ENCODE measurements at regions not wholly inside any gene's neighbourhood (a gene's known extent, or its start where the extent isn't known, plus 50 kb on each side); places are given as distances from the start of the nearest gene placed in this dataset.
A peak's percentile ranks its signal among the peaks of the same experiment; 100 is the strongest.
"Not testable (repeated sequence)": the region's sequence is repeated elsewhere in the genome, so short reads cannot be mapped to it uniquely, and the experiment has no call there.

DNA sequence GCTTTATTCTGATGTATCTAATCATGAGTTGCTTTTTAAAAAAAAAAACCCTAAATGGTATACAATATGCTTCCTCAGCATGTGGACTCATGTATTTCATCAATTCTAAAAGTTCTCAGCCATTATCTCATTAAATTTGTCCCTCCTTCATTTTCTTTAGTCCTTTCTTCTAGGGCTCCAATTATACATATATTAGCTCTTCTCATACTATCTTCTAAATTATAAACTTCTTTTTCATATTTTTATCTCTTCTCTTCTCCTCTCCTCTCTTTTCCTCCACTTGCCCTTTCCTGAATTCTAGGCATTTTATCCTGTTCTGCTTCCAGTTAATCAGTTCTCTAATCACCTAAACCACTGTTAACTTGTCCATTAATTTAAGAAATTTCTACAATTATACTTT lies 55.0 kb upstream of the IL33 start:
- no peak for DNase-seq

DNA sequence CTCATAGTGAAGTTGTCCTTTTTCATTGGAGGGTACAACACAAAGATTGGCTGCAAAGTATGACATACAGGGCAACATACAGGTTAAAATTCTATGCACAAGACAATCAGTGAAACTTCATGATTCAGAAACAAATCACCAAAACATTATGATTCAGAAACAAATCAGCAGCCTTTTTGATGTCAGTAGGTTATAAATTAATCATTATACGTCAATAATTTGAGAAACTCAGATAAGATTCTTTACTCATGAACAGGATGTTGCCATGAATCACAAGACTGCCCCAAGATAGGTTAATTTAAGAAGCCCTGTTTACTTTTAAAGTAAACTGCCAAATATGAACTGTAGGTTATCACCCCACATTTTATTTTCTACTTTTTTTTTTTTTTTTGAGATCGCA lies 62.2 kb upstream of the IL33 start:
- DNase-seq, result no peak

- DNase-seq, result no peak
These were observed 62.8 kb upstream of the IL33 start for GRCh38 chr9:6152788-6153187.

- no peak for DNase-seq
These were observed 65.1 kb upstream of the IL33 start for GRCh38 chr9:6150483-6150882.

- DNase-seq, result no peak
These were observed 66.3 kb upstream of the IL33 start for GRCh38 chr9:6149315-6149714.

- no peak for DNase-seq
These were observed 67.8 kb upstream of the IL33 start for GRCh38 chr9:6147846-6148245.

- DNase-seq, result no peak
These were observed 70.7 kb upstream of the IL33 start for GRCh38 chr9:6144947-6145346.

- no peak for DNase-seq
These were observed 72.7 kb upstream of the IL33 start for GRCh38 chr9:6142799-6143454.

DNA sequence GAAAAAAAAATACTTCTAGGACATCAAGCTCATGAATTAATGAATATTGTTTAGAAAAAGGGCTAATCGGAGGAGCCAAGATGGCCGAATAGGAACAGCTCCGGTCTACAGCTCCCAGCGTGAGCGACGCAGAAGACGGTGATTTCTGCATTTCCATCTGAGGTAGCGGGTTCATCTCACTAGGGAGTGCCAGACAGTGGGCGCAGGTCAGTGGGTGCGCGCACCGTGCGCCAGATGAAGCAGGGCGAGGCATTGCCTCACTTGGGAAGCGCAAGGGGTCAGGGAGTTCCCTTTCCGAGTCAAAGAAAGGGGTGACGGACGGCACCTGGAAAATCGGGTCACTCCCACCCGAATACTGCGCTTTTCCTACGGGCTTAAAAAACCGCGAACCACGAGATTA lies 79.8 kb upstream of the IL33 start:
- not testable (repeated sequence) for DNase-seq

DNA sequence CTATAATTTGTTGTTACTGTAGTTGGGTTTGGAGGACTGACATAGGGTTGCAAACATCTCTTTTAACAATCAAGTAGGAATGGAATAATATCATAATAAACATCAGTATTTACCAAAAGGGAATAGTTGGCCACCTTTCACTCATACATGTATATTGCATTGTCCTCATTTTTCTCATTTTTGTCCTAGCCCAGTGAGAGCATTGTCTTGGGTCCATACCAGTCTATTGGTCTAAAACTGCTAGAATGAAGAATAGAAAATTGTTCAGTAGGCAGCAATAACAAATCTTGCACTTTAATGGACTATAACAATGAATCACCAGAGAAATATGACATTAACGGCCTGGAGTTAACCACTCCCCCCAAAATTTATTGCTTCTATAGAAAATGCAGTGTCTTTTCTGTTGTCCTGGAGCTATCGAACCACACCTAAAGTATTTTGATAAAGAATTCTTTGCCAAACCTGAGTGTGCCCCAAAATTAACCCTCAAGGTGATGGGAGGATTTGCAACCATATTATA lies 80.9 kb upstream of the IL33 start:
- no peak for DNase-seq

GRCh38 chr9:6133346-6134063 lies 82.1 kb upstream of the IL33 start:
- DNase-seq, result peak; percentile 73 to 74

DNA sequence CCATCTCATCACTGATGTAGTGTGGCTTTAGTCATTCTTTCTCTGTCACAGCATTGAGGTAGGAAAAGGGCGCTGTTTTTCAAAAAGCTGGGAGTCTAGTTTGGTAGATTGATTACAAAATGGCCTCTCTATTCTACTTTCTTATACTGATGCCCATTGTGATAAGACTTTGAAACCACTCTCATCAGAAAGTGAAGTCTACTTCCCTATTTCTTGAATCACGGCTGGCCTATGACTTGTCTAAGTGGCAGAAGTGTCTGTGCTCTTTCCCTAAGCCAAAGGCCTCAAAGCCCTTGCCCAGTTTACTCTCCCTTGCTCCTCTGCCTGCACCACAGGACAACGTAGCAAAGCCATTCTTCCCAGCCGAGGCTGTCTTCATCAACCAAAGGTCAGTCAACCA lies 83.0 kb upstream of the IL33 start:
- DNase-seq, result peak in 1 of 2 experiments; percentile 0

- DNase-seq, result no peak
These were observed 87.6 kb upstream of the IL33 start for GRCh38 chr9:6128030-6128429.

- peak in 1 of 2 experiments; percentile 0 for DNase-seq
These were observed 89.2 kb upstream of the IL33 start for GRCh38 chr9:6126377-6126776.

DNA sequence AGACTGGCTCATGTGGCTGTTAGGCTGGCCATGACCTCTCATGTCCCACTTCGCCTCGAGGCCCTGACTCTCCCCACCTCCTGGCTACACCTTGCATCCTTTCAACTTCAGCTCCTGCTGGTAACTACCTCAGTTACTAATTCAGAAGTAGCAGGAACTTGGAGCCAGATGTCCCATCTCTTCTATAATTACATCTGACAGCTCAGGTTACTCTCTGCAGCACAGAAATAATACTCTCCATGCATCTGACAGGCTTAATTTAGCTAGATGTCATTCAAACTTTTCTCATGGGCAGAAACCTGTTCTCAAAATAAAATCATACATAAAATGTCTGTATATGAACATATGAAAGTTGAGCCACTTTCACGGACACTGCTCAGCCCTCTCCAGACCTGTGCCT lies 92.2 kb upstream of the IL33 start:
- no peak for DNase-seq

GRCh38 chr9:6121707-6122106 lies 93.9 kb upstream of the IL33 start:
- no peak for DNase-seq

GRCh38 chr9:6114424-6114823 lies 99.0 kb upstream of the RANBP6 start:
- DNase-seq, result no peak

DNA sequence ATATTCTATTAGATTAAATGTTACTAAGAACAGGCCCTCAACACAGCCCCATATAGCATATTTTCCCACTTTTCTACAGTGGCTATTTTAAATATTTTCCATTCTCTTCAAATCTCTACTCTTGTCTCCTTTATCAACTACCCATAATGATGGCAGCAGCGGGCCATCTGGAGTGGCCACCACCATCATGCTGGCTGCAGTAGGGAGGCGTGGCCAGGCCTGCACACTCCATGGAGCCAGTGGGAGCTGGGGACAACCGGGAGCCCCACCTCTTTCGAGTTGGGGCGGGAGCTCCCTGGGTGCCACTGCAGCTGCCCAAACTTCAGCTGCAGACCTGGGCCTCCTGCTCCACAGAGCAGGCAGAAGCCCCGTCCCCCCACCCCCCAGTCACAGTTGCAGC lies 98.4 kb upstream of the RANBP6 start:
- DNase-seq, result no peak

- DNase-seq, result no peak
These were observed 97.9 kb upstream of the RANBP6 start for GRCh38 chr9:6113312-6113711.

GRCh38 chr9:6109986-6110385 lies 94.6 kb upstream of the RANBP6 start:
- DNase-seq, result no peak

- DNase-seq, result no peak
These were observed 94.1 kb upstream of the RANBP6 start for GRCh38 chr9:6109571-6109970.

- DNase-seq, result peak; percentile 60 to 81
These were observed 91.4 kb upstream of the RANBP6 start for GRCh38 chr9:6106711-6107339.

GRCh38 chr9:6105738-6106137 lies 90.3 kb upstream of the RANBP6 start:
- DNase-seq, result no peak

DNA sequence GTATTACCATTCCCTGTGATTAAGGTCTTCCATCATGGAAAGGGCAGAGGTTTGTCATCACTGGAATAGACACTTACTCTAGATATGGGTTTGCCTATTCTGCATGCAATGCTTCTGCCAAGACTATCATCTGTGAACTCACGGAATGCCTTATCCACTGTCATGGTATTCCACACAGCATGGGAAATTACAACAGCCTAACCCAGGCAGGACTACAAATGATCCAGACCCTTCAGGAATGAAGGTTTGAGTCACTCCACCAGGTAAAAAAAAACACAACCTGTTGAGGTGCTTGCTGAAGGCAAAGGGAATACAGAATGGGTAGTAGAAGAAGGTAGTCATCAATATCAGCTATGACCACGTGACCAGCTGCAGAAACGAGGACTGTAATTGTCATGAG lies 89.0 kb upstream of the RANBP6 start:
- not testable (repeated sequence) for DNase-seq
